ENCODE measurements at regions not wholly inside any gene's neighbourhood (a gene's known extent, or its start where the extent isn't known, plus 50 kb on each side); places are given as distances from the start of the nearest gene placed in this dataset.

DNA sequence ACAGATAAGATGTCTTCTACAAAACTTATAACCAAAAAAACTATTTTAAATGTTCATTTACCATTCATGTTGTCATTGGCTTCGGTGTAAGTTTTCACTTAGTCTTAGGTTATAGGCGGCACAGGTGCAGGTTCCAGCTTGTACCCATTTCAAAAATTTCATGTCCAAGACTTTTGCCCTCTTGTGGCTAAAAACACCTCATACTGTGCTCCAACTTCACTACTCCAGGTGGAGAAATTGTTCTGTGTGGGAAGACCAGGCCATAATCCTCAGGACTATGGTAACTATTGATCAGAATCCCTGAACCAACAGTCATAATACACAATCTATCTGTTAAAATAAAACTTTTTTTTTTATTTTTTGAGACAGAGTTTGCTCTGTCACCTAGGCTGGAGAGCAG lies 95.2 kb upstream of the ATP11B start:
- TF ChIP-seq, protein P1, sequence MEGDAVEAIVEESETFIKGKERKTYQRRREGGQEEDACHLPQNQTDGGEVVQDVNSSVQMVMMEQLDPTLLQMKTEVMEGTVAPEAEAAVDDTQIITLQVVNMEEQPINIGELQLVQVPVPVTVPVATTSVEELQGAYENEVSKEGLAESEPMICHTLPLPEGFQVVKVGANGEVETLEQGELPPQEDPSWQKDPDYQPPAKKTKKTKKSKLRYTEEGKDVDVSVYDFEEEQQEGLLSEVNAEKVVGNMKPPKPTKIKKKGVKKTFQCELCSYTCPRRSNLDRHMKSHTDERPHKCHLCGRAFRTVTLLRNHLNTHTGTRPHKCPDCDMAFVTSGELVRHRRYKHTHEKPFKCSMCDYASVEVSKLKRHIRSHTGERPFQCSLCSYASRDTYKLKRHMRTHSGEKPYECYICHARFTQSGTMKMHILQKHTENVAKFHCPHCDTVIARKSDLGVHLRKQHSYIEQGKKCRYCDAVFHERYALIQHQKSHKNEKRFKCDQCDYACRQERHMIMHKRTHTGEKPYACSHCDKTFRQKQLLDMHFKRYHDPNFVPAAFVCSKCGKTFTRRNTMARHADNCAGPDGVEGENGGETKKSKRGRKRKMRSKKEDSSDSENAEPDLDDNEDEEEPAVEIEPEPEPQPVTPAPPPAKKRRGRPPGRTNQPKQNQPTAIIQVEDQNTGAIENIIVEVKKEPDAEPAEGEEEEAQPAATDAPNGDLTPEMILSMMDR (IDR thresholded peaks at IDR 0.05; ENCODE audit: insufficient read depth, low read depth, low read length), result no peak
- H3K4me3 ChIP-seq (ENCODE audit: low read depth, low read length), result no peak overlapping the region
- DNase-seq (ENCODE audit: low read depth), result no peak

- TF ChIP-seq, protein P1 (IDR thresholded peaks at IDR 0.05; ENCODE audit: insufficient read depth, low read depth, low read length), result no peak
- H3K4me3 ChIP-seq (ENCODE audit: low read depth, low read length), result no peak overlapping the region
- no peak for DNase-seq (ENCODE audit: low read depth)
These were observed 93.6 kb upstream of the ATP11B start for GRCh38 chr3:182699550-182700170.

DNA sequence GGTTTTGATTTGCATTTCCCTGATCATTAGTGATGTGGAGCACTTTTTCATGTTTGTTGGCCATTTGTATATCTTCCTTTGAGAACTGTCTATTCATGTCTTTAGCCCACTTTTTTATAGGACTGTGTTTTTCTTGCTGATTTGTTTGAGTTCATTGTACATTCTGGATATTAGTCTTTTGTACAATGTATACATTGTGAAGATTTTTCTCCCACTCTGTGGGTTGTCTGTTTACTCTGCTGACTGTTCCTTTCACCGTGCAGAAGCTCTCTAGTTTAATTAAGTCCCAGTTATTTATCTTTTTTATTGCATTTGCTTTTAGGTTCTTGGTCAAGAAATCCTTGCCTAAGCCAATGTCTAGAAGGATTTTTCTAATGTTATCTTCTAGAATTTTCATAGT lies 91.1 kb upstream of the ATP11B start:
- DNase-seq (ENCODE audit: low read depth), result no peak
- TF ChIP-seq, protein P1 (IDR thresholded peaks at IDR 0.05; ENCODE audit: insufficient read depth, low read depth, low read length), result no peak
- H3K4me3 ChIP-seq (ENCODE audit: low read depth, low read length), result no peak overlapping the region

GRCh38 chr3:182703233-182703632 lies 90.1 kb upstream of the ATP11B start:
- DNase-seq (ENCODE audit: low read depth), result no peak
- TF ChIP-seq, protein P1 (IDR thresholded peaks at IDR 0.05; ENCODE audit: insufficient read depth, low read depth, low read length), result no peak
- H3K4me3 ChIP-seq (ENCODE audit: low read depth, low read length), result no peak overlapping the region

DNA sequence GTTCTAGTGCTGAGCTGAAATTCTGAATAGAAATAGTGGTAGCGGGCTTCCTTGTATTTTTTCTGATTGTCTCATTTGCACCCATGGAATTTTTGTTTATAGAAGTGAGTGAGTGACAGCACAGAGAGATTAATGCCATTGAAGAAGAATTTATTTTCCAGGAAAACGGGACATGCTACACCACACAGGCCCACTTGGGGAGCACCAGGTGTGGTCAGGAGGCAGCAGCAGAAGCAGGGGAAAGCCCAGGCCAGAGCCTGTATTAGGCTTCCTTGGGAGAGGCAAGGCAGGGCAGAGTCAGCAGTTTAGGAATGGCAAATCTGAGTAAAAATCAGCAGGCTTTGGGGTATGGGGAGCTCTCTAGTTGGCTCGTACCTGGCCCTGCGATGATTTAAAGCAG lies 88.4 kb upstream of the ATP11B start:
- H3K4me3 ChIP-seq (ENCODE audit: low read depth, low read length), result no peak overlapping the region
- no peak for DNase-seq (ENCODE audit: low read depth)
- TF ChIP-seq, protein P1 (IDR thresholded peaks at IDR 0.05; ENCODE audit: insufficient read depth, low read depth, low read length), result no peak

- H3K4me3 ChIP-seq (ENCODE audit: low read depth, low read length), result no peak overlapping the region
- TF ChIP-seq, protein P1 (IDR thresholded peaks at IDR 0.05; ENCODE audit: insufficient read depth, low read depth, low read length), result no peak
- no peak for DNase-seq (ENCODE audit: low read depth)
These were observed 84.5 kb upstream of the ATP11B start for GRCh38 chr3:182708810-182709209.

- TF ChIP-seq, protein P1 (IDR thresholded peaks at IDR 0.05; ENCODE audit: insufficient read depth, low read depth, low read length), result no peak
- no peak for DNase-seq (ENCODE audit: low read depth)
- H3K4me3 ChIP-seq (ENCODE audit: low read depth, low read length), result no peak overlapping the region
These were observed 84.0 kb upstream of the ATP11B start for GRCh38 chr3:182709306-182709705.

Data from fibroblast of villous mesenchyme (primary cell).